ENCODE measurements at regions not wholly inside any gene's neighbourhood (a gene's known extent, or its start where the extent isn't known, plus 50 kb on each side); places are given as distances from the start of the nearest gene placed in this dataset.

DNA sequence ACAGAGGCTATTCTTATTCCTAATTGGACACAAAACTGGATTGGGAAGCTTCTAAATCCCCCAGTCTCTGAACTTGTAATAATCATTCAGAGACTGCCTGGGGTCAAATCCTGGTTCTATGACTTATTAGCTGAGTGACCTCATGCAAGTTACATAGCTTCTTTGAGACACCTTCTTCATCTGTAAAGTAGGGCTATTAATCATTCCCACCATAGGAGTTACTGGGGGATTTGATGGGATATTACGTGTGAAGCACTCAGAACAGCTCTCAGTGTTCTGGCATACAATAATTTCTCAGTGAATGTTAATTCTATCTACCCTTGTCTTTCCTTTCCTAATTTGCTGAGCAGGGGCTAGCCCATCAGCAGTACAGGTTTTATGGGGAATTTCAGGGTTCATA is 256.7 kb upstream of the TNP1 start:
- TF ChIP-seq, protein P1, sequence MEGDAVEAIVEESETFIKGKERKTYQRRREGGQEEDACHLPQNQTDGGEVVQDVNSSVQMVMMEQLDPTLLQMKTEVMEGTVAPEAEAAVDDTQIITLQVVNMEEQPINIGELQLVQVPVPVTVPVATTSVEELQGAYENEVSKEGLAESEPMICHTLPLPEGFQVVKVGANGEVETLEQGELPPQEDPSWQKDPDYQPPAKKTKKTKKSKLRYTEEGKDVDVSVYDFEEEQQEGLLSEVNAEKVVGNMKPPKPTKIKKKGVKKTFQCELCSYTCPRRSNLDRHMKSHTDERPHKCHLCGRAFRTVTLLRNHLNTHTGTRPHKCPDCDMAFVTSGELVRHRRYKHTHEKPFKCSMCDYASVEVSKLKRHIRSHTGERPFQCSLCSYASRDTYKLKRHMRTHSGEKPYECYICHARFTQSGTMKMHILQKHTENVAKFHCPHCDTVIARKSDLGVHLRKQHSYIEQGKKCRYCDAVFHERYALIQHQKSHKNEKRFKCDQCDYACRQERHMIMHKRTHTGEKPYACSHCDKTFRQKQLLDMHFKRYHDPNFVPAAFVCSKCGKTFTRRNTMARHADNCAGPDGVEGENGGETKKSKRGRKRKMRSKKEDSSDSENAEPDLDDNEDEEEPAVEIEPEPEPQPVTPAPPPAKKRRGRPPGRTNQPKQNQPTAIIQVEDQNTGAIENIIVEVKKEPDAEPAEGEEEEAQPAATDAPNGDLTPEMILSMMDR (IDR thresholded peaks at IDR 0.05) = no peak
- TF ChIP-seq EZH2 (IDR thresholded peaks at IDR 0.05; ENCODE audit: borderline replicate concordance, insufficient read depth, low read depth, low read length, poor library complexity, severe bottlenecking) = no peak
